Upper lobe of left lung (tissue), 4 donors: ENCODE measurements at regions not wholly inside any gene's neighbourhood (a gene's known extent, or its start where the extent isn't known, plus 50 kb on each side); places are given as distances from the start of the nearest gene placed in this dataset.

Source experiments
- CTCF ChIP-seq, 6 experiments: fragments of 450-650 bp in 4 of 6; fragments of 200-600 bp in 2 of 6; sonication (generic) in 2 of 6; IDR thresholded peaks; one replicate each; pipeline ENCODE4 v1.5.1; 2016 to 2019; ENCODE audit warnings: antibody characterized with exemption in 6 of 6
- POLR2AphosphoS5 ChIP-seq, 2 donors: sonication (generic); formaldehyde crosslinking; IDR thresholded peaks; one replicate each; pipeline ENCODE4 v1.5.1; 2017; ENCODE audit warnings: antibody characterized with exemption in 2 of 2

- TF ChIP-seq CTCF (IDR thresholded peaks at IDR 0.05) = no peak
- TF ChIP-seq POLR2AphosphoS5 (IDR thresholded peaks at IDR 0.05) = no peak
These were observed 144.9 kb downstream of the SH3BGRL2 start for GRCh38 chr6:79776076-79776475.
